ENCODE measurements at regions not wholly inside any gene's neighbourhood (a gene's known extent, or its start where the extent isn't known, plus 50 kb on each side); places are given as distances from the start of the nearest gene placed in this dataset.
"Not testable (repeated sequence)": the region's sequence is repeated elsewhere in the genome, so short reads cannot be mapped to it uniquely, and the experiment has no call there.

- DNase-seq = no peak
These were observed 378.3 kb upstream of the NDST4 start for GRCh38 chr4:115491686-115492085.

- DNase-seq = no peak
These were observed 375.9 kb upstream of the NDST4 start for GRCh38 chr4:115489279-115489678.

DNA sequence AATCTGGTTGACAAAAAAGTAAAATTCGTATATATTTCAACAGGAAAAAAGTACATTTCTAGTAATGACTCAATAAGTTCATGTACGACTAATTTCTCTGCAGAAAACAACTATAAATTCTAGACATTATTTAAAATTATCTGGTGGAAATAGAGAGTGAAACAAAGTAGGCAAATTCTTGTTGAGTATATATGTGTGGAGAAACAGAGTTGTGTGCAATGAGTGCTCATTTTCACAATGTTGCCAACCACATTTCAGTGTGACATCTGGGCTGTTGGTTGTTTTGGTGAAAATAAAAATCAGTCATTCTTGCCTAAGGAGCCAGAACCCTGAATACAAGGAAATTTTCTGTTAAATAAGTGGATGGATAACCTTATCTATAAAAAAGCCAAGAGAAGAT is 372.0 kb upstream of the NDST4 start:
- no peak for DNase-seq

- DNase-seq = no peak
These were observed 371.1 kb upstream of the NDST4 start for GRCh38 chr4:115484479-115484878.

- DNase-seq = no peak
These were observed 357.3 kb upstream of the NDST4 start for GRCh38 chr4:115470763-115471162.

DNA sequence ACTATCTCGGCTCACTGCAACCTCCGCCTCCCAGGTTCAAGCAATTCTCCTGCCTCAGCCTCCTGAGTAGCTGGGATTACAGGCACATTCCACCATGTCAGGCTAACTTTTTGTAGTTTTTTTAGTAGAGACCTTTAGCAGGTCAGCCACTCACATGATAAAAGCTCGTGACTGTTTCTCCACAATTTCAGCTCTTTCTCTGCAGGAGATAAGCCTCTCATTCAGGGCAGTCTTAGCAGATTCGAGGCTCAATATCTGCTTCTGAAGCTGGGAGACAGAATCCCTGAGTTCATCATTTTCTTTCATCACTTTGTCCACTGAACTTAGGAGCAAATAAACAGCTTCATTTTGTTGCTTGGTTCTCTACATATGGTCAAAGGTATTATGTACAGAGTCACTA is 345.9 kb upstream of the NDST4 start:
- DNase-seq = not testable (repeated sequence)

DNA sequence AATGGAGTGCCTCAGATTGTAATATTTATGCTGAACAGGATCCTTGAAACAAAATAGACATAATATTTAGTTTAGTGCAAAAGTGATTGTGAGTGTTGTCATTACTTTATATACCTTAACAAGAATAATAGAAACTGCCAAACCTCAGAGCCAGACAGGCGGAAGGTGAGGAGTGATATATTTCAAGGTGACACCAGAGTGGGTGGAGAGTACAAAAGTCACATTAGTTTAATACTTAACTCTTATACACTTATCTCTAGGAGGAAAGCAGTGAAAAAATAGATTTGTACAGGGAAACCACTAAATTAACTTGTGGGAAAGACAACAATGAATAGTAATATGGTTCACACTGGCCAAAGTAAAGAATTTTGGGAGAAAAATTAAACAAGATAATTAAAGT is 342.8 kb upstream of the NDST4 start:
- DNase-seq = no peak

DNA sequence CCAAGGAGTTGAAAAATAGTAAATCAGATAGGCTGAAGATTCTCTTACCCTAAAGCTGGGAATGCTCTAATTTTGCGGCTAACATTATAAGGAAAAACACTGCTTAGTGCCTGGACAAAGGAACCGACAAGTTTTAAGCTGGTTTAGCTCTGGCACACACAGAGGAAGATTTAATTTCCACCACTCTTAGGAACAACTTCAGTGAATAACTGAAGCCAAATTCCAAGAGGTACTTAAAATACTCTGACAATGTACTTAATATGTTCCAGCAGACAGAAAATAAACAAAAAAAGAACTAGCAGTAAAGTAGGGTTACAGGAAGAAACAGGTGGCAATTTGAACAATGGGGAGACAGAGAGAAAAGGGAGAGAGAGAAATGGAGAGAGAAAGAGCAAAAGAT is 340.8 kb upstream of the NDST4 start:
- no peak for DNase-seq

- no peak for DNase-seq
These were observed 340.0 kb upstream of the NDST4 start for GRCh38 chr4:115453416-115453815.

GRCh38 chr4:115452229-115452628 is 338.8 kb upstream of the NDST4 start:
- DNase-seq = not testable (repeated sequence)

GRCh38 chr4:115437739-115438138 is 324.3 kb upstream of the NDST4 start:
- no peak for DNase-seq

GRCh38 chr4:115433491-115433890 is 320.1 kb upstream of the NDST4 start:
- DNase-seq = no peak

- DNase-seq = no peak
These were observed 316.6 kb upstream of the NDST4 start for GRCh38 chr4:115430024-115430423.

DNA sequence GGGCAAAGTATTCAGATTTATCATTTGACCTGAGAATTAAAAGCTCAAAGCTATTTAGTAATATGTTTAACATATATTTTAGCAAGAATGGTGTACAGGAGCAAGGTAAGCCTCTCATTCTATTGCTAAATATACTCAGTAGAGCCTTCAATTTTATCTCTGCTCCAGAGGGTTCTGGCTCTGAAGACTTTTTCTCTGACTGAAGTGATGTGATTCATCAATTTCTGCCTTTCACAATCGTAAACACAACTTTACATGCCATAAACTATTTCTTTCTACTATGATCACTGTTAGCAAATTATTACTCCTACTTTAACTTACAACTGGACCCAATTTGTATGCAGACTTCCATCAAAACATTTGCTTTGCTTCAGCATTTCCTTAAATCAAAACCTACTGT is 315.0 kb upstream of the NDST4 start:
- DNase-seq = no peak

DNA sequence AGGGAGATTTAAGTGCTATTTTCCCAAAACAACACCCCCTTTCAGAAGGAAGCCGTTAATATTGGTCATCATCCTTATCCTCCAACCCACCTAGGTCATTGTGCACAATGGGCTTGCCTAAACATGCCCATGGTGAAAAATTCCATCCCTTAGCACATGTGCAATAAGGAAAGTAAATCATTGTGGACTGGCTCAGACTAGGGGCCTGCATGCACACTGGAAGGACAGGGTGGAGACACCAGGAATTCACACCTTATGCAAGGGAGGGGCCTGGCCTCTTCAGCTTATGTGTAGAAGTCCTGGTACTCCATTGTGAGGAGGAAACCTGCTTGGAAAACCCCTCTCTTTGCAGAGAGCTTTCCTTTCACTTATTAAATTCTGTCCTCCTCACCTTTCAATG is 311.4 kb upstream of the NDST4 start:
- no peak for DNase-seq

DNA sequence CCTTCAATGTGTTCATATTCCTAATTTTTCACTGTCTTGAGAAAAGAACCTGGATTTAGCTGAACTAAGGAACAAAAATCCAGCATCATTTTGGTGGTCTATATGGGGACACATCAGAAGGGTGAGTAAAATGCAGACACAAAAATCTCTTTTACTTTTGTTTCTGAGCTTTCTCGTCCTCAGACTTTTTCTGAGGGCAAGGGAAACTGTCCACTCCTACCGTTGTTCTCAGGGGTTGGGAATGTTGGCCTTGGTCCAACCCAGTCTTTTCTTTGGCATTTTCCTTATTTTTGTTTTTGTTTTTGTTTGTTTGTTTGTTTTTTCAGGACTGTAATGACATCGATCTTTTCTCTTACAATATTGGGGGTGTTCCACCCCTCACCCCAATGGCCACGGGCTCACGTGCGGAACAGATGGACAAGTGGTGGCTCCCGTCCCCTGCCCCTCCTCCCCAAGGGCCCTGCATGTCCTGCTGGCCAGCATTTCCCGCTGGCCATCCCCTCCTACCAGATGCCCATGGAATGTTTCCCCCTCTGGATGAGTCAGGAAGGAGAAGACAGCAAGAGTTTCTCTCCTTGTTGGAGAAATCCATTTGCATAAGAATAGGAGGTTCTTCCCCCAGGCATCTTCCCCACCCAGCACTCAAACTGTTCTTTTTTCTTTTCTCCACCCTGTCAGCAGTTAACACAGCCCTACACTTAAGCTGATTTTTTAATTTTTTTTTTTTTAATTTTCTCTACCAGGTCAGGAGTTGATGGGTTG is 305.4 kb upstream of the NDST4 start:
- DNase-seq = no peak

DNA sequence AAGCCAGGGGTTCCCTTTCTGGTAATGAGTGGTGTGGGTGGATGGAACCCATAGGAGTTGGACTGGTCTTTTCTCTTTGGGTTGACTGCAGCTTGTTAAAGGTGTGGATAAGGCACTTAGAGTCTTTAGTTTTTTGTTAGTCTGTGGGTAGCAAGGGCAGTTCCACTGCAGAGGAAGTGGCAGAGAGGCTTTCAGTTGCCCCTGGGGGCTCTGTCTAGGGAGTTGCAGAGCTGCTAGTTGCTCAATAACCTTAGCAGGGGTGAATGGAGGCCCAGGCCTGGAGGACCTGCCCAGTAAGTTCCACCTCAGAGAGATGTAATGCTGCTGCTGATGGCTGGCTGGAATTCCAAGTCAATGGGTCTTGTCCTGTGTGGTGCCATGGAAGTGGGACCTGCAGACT is 282.6 kb upstream of the NDST4 start:
- no peak for DNase-seq

- DNase-seq = no peak
These were observed 263.4 kb upstream of the NDST4 start for GRCh38 chr4:115376866-115377265.

DNA sequence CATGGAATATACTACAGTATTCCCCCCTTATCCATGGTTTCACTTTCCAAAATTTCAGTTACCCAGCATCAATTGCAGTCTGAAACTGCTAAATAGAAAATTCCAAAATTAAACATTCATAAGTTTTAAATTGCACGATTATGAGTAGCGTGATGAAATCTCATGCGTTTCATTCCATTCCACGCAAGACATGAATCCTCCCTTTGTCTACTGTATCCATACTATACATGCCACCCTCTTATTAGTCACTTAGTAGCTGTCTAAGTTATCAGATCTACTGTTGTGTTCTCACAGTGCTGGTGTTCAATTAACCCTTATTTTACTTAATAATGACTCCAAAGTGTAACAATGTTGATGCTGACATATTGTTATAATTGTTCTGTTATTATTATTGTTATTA is 261.2 kb upstream of the NDST4 start:
- DNase-seq = no peak

- DNase-seq = no peak
These were observed 257.1 kb upstream of the NDST4 start for GRCh38 chr4:115370490-115370889.

- no peak for DNase-seq
These were observed 256.6 kb upstream of the NDST4 start for GRCh38 chr4:115370012-115370411.

DNA sequence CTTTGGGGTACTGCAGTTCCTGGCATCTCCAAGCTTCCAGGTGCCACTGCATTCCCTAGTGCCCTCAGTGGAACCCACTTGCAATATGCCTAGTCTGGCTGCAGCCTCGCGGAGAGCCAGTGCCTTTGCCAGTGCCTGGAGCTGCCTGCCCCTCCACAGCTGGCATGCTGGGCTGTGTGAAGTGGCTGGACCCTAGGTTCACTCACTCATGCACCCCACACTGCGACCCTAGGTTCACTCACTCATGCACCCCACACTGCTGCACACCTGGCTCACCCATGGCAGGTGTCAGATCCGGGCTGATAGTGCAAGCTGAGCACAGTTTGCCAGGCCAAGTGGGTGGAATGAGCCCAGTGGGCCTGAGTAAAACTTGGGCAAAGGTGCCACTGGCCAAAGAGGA is 253.0 kb upstream of the NDST4 start:
- no peak for DNase-seq

GRCh38 chr4:115365185-115365584 is 251.8 kb upstream of the NDST4 start:
- DNase-seq = no peak

GRCh38 chr4:115361781-115362180 is 248.4 kb upstream of the NDST4 start:
- DNase-seq = no peak
